SU-DHL-6 (cell line): ENCODE measurements at regions not wholly inside any gene's neighbourhood (a gene's known extent, or its start where the extent isn't known, plus 50 kb on each side); places are given as distances from the start of the nearest gene placed in this dataset.

Source experiments
- H2AFZ ChIP-seq: fragments of 200-600 bp; sonication (generic); 2 replicates; pipeline ENCODE4 v1.6.1; 2014; ENCODE audit warnings: low read depth, mild to moderate bottlenecking, moderate library complexity, mixed read lengths, antibody characterized with exemption, low read length; ENCODE audit not compliant: severe bottlenecking
- H3F3A ChIP-seq: fragments of 200-600 bp; shearing (Covaris generic); 2 replicates; pipeline ENCODE4 v1.6.0; 2016; ENCODE audit warnings: antibody characterized with exemption, mild to moderate bottlenecking; ENCODE audit not compliant: insufficient read depth
- H3K27ac ChIP-seq: fragments of 200-600 bp; sonication (generic); 2 replicates; pipeline ENCODE4 v1.5.1; 2016; ENCODE audit warnings: low read depth, mild to moderate bottlenecking, low read length, moderate library complexity, mixed read lengths
- H3K27me3 ChIP-seq: fragments of 200-600 bp; sonication (generic), shearing (Covaris generic); 2 replicates; pipeline ENCODE4 v1.6.0; 2014; ENCODE audit warnings: mild to moderate bottlenecking, low read length
- H3K36me3 ChIP-seq: fragments of 200-600 bp; sonication (generic); 2 replicates; pipeline ENCODE4 v1.6.1; 2014; ENCODE audit warnings: mild to moderate bottlenecking, low read length, mixed read lengths
- H3K4me2 ChIP-seq: fragments of 300-600, 200-600 bp; shearing (Covaris generic), sonication (generic); 2 replicates; pipeline ENCODE4 v1.6.0; 2014; ENCODE audit warnings: low read length, low read depth, mild to moderate bottlenecking; ENCODE audit not compliant: poor library complexity, severe bottlenecking
- H3K4me3 ChIP-seq: fragments of 200-600 bp; sonication (generic); 2 replicates; pipeline ENCODE4 v1.5.1; 2014; ENCODE audit warnings: antibody characterized with exemption, low read length, mild to moderate bottlenecking, mixed read lengths; ENCODE audit not compliant: insufficient read depth, poor library complexity, severe bottlenecking
- H3K79me2 ChIP-seq: fragments of 200-600 bp; sonication (generic); 2 replicates; pipeline ENCODE4 v1.6.1; 2014; ENCODE audit warnings: mild to moderate bottlenecking, low read length, moderate library complexity; ENCODE audit not compliant: insufficient read depth
- H3K9ac ChIP-seq: fragments of 200-600 bp; sonication (generic); 2 replicates; pipeline ENCODE4 v1.7.0; 2014; ENCODE audit warnings: mild to moderate bottlenecking, low read length
- H3K9me2 ChIP-seq: fragments of 200-600 bp; sonication (generic); replicated peaks from 2 replicates; pipeline ENCODE4 v1.6.1; 2014; ENCODE audit warnings: low read length; ENCODE audit not compliant: insufficient read depth
- H3K9me3 ChIP-seq: fragments of 200-600 bp; sonication (generic); 2 replicates; pipeline ENCODE4 v1.6.1; 2014; ENCODE audit warnings: low read length, mixed read lengths; ENCODE audit not compliant: insufficient read depth
- H4K20me1 ChIP-seq: fragments of 200-600 bp; sonication (generic); 2 replicates; pipeline ENCODE4 v1.6.1; 2014; ENCODE audit warnings: low read depth, mild to moderate bottlenecking, antibody characterized with exemption, low read length, moderate library complexity, mixed read lengths
- CTCF ChIP-seq: fragments of 200-600 bp; sonication (generic); IDR thresholded peaks from one replicate; pipeline ENCODE4 v1.5.1; 2017; ENCODE audit warnings: antibody characterized with exemption, mild to moderate bottlenecking, low read length, moderate library complexity; ENCODE audit not compliant: insufficient read depth, poor library complexity, severe bottlenecking
- EZH2phosphoT487 ChIP-seq: fragments of 200-600 bp; sonication (generic), shearing (Covaris generic); conservative IDR thresholded peaks from 2 replicates; pipeline ENCODE4 v1.6.1; 2018; ENCODE audit warnings: mild to moderate bottlenecking, antibody characterized with exemption, low read length, moderate library complexity, mixed read lengths

GRCh38 chr1:5781079-5781478, 211.1 kb downstream of the NPHP4 start:
- Histone ChIP-seq H3K4me3 (no peak overlapping the region), H3K9me2 (no peaks in the 10 kb centered on the region), H3K27ac (no peak overlapping the region), H3K9ac (no peak overlapping the region), H3K9me3 (no peaks in the 10 kb centered on the region), H4K20me1 (no peaks in the 10 kb centered on the region), H3K4me2 (no peak overlapping the region), H3K79me2 (no peaks in the 10 kb centered on the region), H3K27me3 (no peaks in the 10 kb centered on the region), H3K36me3 (no peaks in the 10 kb centered on the region), H3F3A (no peaks in the 10 kb centered on the region), H2AFZ (no peak overlapping the region)
- no peak for TF ChIP-seq EZH2phosphoT487
- no peak for TF ChIP-seq CTCF

- H2AFZ ChIP-seq: no peak overlapping the region
- no peak overlapping the region for H3K4me2 ChIP-seq
- H3K79me2 ChIP-seq: no peaks in the 10 kb centered on the region
- H3K9me2 ChIP-seq: no peaks in the 10 kb centered on the region
- no peak for TF ChIP-seq EZH2phosphoT487
- no peak for TF ChIP-seq CTCF
- H3K9ac ChIP-seq: no peak overlapping the region
- no peaks in the 10 kb centered on the region for H4K20me1 ChIP-seq
- H3K9me3 ChIP-seq: no peaks in the 10 kb centered on the region
- no peak overlapping the region for H3K27ac ChIP-seq
- no peaks in the 10 kb centered on the region for H3K36me3 ChIP-seq
- no peaks in the 10 kb centered on the region for H3K27me3 ChIP-seq
- no peak overlapping the region for H3K4me3 ChIP-seq
- H3F3A ChIP-seq: no peaks in the 10 kb centered on the region
Measured at GRCh38 chr1:5780324-5780716, 211.9 kb downstream of the NPHP4 start.

- Histone ChIP-seq H3K9me2 (no peaks in the 10 kb centered on the region), H3K27me3 (no peaks in the 10 kb centered on the region), H3K9me3 (no peaks in the 10 kb centered on the region), H2AFZ (no peak overlapping the region), H3F3A (no peaks in the 10 kb centered on the region), H3K9ac (no peak overlapping the region), H3K4me2 (no peak overlapping the region), H3K4me3 (no peak overlapping the region), H3K79me2 (no peaks in the 10 kb centered on the region), H3K27ac (no peak overlapping the region), H4K20me1 (no peaks in the 10 kb centered on the region), H3K36me3 (no peaks in the 10 kb centered on the region)
- no peak for TF ChIP-seq CTCF
- no peak for TF ChIP-seq EZH2phosphoT487
Measured at GRCh38 chr1:5779608-5780323, 212.5 kb downstream of the NPHP4 start.
